WERI-Rb-1 (cell line): ENCODE measurements at regions not wholly inside any gene's neighbourhood (a gene's known extent, or its start where the extent isn't known, plus 50 kb on each side); places are given as distances from the start of the nearest gene placed in this dataset.
A peak's percentile ranks its signal among the peaks of the same experiment; 100 is the strongest.

Source experiments
- DNase-seq: peaks from one replicate; pipeline ENCODE4 v3.0.0-alpha.2; 2020
- H3K27ac ChIP-seq: fragments of 250-450 bp; sonication (Bioruptor Pico); 2 replicates; pipeline ENCODE4 v1.5.1; 2020; ENCODE audit warnings: mild to moderate bottlenecking, moderate library complexity
- H3K27me3 ChIP-seq: fragments of 250-450 bp; sonication (Bioruptor Pico); 2 replicates; pipeline ENCODE4 v1.5.1; 2021; ENCODE audit warnings: mild to moderate bottlenecking, low read depth, moderate library complexity; ENCODE audit not compliant: insufficient read depth, severe bottlenecking
- H3K36me3 ChIP-seq: fragments of 250-450 bp; sonication (Bioruptor Pico); 2 replicates; pipeline ENCODE4 v1.5.1; 2020; ENCODE audit warnings: mild to moderate bottlenecking, moderate library complexity
- H3K4me3 ChIP-seq: 2 replicates; pipeline ENCODE4 v1.5.1; 2011; ENCODE audit warnings: low read depth, mild to moderate bottlenecking, control low read depth, low read length
- H3K9me3 ChIP-seq: fragments of 250-450 bp; sonication (Bioruptor Pico); 2 replicates; pipeline ENCODE4 v1.5.1; 2021; ENCODE audit warnings: mild to moderate bottlenecking, moderate library complexity; ENCODE audit not compliant: severe bottlenecking
- TF ChIP-seq, protein P1 (sequence below): IDR thresholded peaks from 2 replicates; pipeline ENCODE4 v1.5.1; 2011; ENCODE audit warnings: low read depth, mild to moderate bottlenecking, control low read depth, inconsistent platforms, low read length

DNA sequence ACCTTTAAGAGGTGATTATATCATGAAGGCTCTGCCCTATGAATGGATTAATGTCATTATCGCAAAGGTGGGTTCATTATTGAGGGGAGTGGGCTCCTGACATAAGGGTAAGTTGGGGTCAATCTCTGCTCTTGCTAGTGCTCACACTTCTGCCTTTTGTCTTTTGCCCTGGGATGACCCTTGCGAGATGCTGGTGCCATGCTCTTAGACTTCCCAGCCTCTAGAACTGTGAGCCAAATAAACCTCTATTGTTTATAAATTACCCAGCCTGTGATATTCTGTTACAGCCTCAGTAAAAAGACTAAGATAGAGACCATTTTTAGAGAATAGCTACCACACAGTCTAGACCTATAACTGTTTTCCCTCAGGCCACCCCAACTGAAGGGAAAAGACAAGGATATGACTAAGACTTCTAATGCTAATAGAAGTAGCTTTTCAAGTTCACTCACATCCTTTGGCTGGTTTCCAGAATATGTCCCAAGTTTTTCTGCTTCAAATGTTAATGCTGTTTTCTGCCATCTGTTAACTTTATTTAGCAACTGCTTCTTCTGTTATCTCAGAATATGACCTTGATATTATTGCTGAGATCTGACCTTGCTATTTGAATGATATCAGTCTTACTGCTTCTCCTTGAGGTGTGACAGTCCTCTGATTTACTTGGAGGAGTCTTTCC, 65.1 kb upstream of the STAM2 start:
- no peaks in the 10 kb centered on the region for H3K9me3 ChIP-seq
- no peak overlapping the region for H3K4me3 ChIP-seq
- no peaks in the 10 kb centered on the region for H3K36me3 ChIP-seq
- TF ChIP-seq, protein P1, sequence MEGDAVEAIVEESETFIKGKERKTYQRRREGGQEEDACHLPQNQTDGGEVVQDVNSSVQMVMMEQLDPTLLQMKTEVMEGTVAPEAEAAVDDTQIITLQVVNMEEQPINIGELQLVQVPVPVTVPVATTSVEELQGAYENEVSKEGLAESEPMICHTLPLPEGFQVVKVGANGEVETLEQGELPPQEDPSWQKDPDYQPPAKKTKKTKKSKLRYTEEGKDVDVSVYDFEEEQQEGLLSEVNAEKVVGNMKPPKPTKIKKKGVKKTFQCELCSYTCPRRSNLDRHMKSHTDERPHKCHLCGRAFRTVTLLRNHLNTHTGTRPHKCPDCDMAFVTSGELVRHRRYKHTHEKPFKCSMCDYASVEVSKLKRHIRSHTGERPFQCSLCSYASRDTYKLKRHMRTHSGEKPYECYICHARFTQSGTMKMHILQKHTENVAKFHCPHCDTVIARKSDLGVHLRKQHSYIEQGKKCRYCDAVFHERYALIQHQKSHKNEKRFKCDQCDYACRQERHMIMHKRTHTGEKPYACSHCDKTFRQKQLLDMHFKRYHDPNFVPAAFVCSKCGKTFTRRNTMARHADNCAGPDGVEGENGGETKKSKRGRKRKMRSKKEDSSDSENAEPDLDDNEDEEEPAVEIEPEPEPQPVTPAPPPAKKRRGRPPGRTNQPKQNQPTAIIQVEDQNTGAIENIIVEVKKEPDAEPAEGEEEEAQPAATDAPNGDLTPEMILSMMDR, result no peak
- H3K27ac ChIP-seq, result no peak overlapping the region
- no peaks in the 10 kb centered on the region for H3K27me3 ChIP-seq
- DNase-seq, result no peak

- H3K27ac ChIP-seq, result no peak overlapping the region
- H3K9me3 ChIP-seq, result no peaks in the 10 kb centered on the region
- H3K36me3 ChIP-seq, result no peaks in the 10 kb centered on the region
- H3K4me3 ChIP-seq, result no peak overlapping the region
- DNase-seq, result no peak
- H3K27me3 ChIP-seq, result no peaks in the 10 kb centered on the region
- TF ChIP-seq, protein P1, result no peak
Observed at GRCh38 chr2:152241948-152242729, 66.6 kb upstream of the STAM2 start.

- Histone ChIP-seq H3K9me3 (no peaks in the 10 kb centered on the region), H3K27ac (no peak overlapping the region), H3K36me3 (no peaks in the 10 kb centered on the region), H3K27me3 (no peaks in the 10 kb centered on the region), H3K4me3 (no peak overlapping the region)
- peak; percentile 48 for DNase-seq
- TF ChIP-seq, protein P1, result no peak
Observed at GRCh38 chr2:152242787-152243472, 67.4 kb upstream of the STAM2 start.

DNA sequence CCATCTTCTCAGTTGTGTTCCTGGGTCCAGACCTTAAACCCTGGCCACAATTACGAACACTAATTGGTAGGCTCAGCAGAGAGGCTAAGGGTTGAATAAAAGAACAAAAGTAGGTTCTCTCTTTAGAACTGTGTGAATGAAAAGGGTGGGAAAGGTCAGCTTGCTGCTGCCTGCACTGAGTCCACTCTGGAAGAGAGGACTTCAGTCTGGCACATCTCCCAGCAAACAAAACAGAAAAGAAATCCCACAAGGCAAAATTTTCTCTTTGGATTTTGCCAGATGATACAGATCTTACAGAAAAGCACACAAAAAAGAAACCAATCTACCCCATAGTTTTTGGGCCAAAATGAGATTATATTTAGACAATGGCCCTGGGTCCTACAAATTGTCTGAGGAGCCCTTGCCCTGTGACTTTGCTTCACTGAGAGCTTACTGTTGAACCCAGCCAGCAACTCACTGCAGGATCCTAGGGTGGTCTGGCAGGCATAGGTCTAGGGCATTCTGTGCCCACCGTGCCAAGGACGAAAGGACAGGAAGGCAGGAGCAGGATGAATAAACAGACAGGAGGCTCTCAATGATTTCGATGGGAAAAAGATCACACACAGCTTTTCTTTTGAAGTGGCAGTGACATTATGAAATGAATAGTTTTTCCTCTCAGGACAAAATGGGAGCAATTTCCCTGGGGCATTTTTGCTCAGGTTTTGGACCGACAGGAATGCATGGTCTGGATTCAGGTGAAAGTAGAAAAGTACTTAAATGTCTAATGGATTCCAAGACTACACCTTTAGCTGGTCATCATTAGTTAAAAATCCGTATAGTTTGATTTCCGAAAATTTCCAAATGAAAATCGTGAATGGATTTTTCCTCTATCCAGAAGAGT, 68.4 kb upstream of the STAM2 start:
- Histone ChIP-seq H3K9me3 (no peaks in the 10 kb centered on the region), H3K36me3 (no peaks in the 10 kb centered on the region), H3K27ac (no peak overlapping the region), H3K27me3 (no peaks in the 10 kb centered on the region), H3K4me3 (no peak overlapping the region)
- TF ChIP-seq, protein P1, result no peak
- no peak for DNase-seq

DNA sequence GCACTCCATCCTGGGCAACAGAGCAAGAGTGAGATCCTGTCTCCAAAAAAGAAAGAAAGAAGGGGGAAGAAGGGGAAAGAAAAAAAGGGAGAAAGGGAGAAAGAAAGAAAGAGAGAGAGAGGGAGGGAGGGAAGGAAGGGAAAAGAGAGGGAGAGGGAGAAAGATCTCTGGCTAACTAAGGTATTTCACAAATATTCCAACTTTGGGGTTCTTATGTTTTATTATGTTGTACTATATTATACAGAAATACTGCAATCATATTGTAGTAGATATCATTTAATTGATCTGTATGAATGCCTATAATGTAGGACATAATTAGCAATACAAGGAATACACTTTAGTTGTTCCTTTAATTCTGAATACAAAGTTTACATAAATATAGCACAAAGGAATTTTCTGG, 70.1 kb upstream of the STAM2 start:
- Histone ChIP-seq H3K4me3 (no peak overlapping the region), H3K27me3 (no peaks in the 10 kb centered on the region), H3K36me3 (no peaks in the 10 kb centered on the region), H3K9me3 (peaks cover 3% of the 10 kb centered on the region), H3K27ac (no peak overlapping the region)
- DNase-seq, result no peak
- TF ChIP-seq, protein P1, result no peak
